Daoy (cell line): ENCODE measurements at regions not wholly inside any gene's neighbourhood (a gene's known extent, or its start where the extent isn't known, plus 50 kb on each side); places are given as distances from the start of the nearest gene placed in this dataset.

Source experiments
- DNase-seq: peaks from one replicate; pipeline ENCODE4 v3.0.0-alpha.2; 2015; ENCODE audit warnings: low read depth

GRCh38 chr1:34606504-34606903, 148.3 kb upstream of the GJB5 start:
- DNase-seq: no peak

- no peak for DNase-seq
Measured at GRCh38 chr1:34610063-34610462, 144.8 kb upstream of the GJB5 start.

GRCh38 chr1:34611571-34611970, 143.3 kb upstream of the GJB5 start:
- no peak for DNase-seq

GRCh38 chr1:34612091-34612827, 142.6 kb upstream of the GJB5 start:
- DNase-seq: no peak

GRCh38 chr1:34617321-34618118, 137.3 kb upstream of the GJB5 start:
- no peak for DNase-seq

- DNase-seq: peak; percentile 30
Measured at GRCh38 chr1:34618381-34618780, 136.5 kb upstream of the GJB5 start.

GRCh38 chr1:34619256-34619655, 135.6 kb upstream of the GJB5 start:
- DNase-seq: no peak

GRCh38 chr1:34621916-34622315, 132.9 kb upstream of the GJB5 start:
- DNase-seq: no peak

GRCh38 chr1:34625521-34626015, 129.3 kb upstream of the GJB5 start:
- no peak for DNase-seq

GRCh38 chr1:34627465-34628240, 127.2 kb upstream of the GJB5 start:
- no peak for DNase-seq

GRCh38 chr1:34631126-34631525, 123.7 kb upstream of the GJB5 start:
- DNase-seq: no peak

- no peak for DNase-seq
Measured at GRCh38 chr1:34639701-34640100, 115.1 kb upstream of the GJB5 start.

- DNase-seq: no peak
Measured at GRCh38 chr1:34640654-34641401, 114.0 kb upstream of the GJB5 start.

GRCh38 chr1:34642679-34643078, 112.2 kb upstream of the GJB5 start:
- DNase-seq: no peak

- DNase-seq: no peak
Measured at GRCh38 chr1:34645109-34645688, 109.6 kb upstream of the GJB5 start.

- no peak for DNase-seq
Measured at GRCh38 chr1:34645919-34646318, 108.9 kb upstream of the GJB5 start.

GRCh38 chr1:34648501-34648900, 106.3 kb upstream of the GJB5 start:
- DNase-seq: no peak

GRCh38 chr1:34650090-34650489, 104.8 kb upstream of the GJB5 start:
- no peak for DNase-seq

- no peak for DNase-seq
Measured at GRCh38 chr1:34650800-34651199, 104.0 kb upstream of the GJB5 start.

- no peak for DNase-seq
Measured at GRCh38 chr1:34653110-34653509, 101.7 kb upstream of the GJB5 start.

- no peak for DNase-seq
Measured at GRCh38 chr1:34655206-34655874, 99.5 kb upstream of the GJB5 start.
